ENCODE measurements at regions not wholly inside any gene's neighbourhood (a gene's known extent, or its start where the extent isn't known, plus 50 kb on each side); places are given as distances from the start of the nearest gene placed in this dataset.
"Not testable (repeated sequence)": the region's sequence is repeated elsewhere in the genome, so short reads cannot be mapped to it uniquely, and the experiment has no call there.

GRCh38 chr9:107817595-107818502, 328.3 kb upstream of the KLF4 start:
- TF ChIP-seq CTCF (conservative IDR thresholded peaks at IDR 0.05 in 1 of 2, IDR thresholded peaks at IDR 0.05 in 1 of 2; ENCODE audit: extremely low read depth in 1 of 2, insufficient read depth in 1 of 2, low read depth in 1 of 2, low read length in 2 of 2); EZH2 (IDR thresholded peaks at IDR 0.05; ENCODE audit: borderline replicate concordance, low read length): not testable (repeated sequence)
